T-helper 2 cell treated with Interferon-gamma antibody and Interleukin-4, amounts not matched to agents 5 μg/mL and 100 μg/mL, for 36 hours (primary cell): ENCODE measurements at regions not wholly inside any gene's neighbourhood (a gene's known extent, or its start where the extent isn't known, plus 50 kb on each side); places are given as distances from the start of the nearest gene placed in this dataset.
"Not testable (repeated sequence)": the region's sequence is repeated elsewhere in the genome, so short reads cannot be mapped to it uniquely, and the experiment has no call there.

Source experiments
- DNase-seq: peaks from one replicate; pipeline ENCODE4 v3.0.0; 2021; ENCODE audit warnings: low spot score
- H3K27ac Mint-ChIP-seq: one replicate; pipeline ENCODE4 v1.8.0; 2021; ENCODE audit warnings: mild to moderate bottlenecking, mixed read lengths
- H3K27me3 Mint-ChIP-seq: one replicate; pipeline ENCODE4 v1.8.0; 2021; ENCODE audit warnings: low read depth, mixed read lengths
- H3K36me3 Mint-ChIP-seq: one replicate; pipeline ENCODE4 v1.8.0; 2021; ENCODE audit warnings: low read depth, mixed read lengths
- H3K4me1 Mint-ChIP-seq: one replicate; pipeline ENCODE4 v1.8.0; 2021; ENCODE audit warnings: low read depth, mixed read lengths
- H3K4me3 Mint-ChIP-seq: one replicate; pipeline ENCODE4 v1.8.0; 2022; ENCODE audit warnings: mild to moderate bottlenecking, moderate library complexity, mixed read lengths
- H3K9me3 Mint-ChIP-seq: one replicate; pipeline ENCODE4 v1.8.0; 2021; ENCODE audit warnings: mixed read lengths

DNA sequence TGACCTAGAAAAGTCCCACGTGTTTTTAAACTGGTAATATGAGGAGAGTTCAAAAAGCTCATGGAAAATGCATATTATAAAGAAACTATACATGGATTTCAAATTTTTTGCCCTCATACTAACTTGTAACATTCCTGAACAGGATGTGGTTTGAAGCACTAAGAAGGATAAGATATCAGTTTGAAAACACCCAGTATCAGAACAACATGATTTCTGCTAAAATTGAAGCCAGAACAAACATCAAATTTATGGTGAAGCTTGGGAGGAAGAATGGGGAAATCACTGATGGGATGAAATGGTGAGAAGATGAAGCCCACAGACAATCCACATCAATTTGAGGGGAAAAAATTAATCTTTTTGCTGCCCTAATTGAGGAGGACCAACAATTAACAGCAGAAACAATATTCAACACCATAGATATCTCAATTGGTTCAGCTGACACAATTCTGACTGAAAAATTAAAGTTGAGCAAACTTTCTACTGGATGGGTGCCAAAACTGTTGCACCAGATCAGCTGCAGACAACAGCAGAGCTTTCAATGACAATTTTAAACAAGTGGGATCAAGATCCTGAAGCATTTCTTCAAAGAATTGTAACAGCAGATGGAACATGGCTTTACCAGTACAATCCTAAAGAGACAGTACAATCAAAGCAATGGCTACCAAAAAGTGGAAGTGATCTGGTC, 113.2 kb upstream of the SNX2 start:
- Mint-ChIP-seq H3K4me1 (no peaks in the 10 kb centered on the region), H3K9me3 (no peaks in the 10 kb centered on the region), H3K27me3 (no peaks in the 10 kb centered on the region), H3K27ac (no peak overlapping the region), H3K36me3 (no peaks in the 10 kb centered on the region), H3K4me3 (no peak overlapping the region)
- DNase-seq, result no peak

DNA sequence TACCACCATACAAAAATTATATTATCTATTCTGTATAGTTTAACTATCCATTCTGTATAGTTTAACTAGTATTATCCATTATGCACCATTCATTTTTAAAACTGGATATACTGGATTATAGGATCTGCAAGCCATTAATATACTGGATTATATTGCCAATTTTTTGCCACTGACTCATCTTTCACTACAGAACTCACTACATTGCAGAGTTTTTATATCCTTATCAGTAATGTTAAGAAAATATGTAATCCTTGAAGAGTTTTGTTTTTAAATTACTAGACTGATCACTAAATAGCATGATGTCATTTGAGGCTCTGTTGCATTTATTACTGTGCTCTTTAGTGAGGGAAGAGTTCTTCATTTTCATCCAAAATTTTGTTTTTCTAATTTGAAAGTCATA, 109.8 kb upstream of the SNX2 start:
- DNase-seq, result no peak
- no peaks in the 10 kb centered on the region for H3K27me3 Mint-ChIP-seq
- H3K9me3 Mint-ChIP-seq, result no peaks in the 10 kb centered on the region
- no peak overlapping the region for H3K4me3 Mint-ChIP-seq
- H3K36me3 Mint-ChIP-seq, result no peaks in the 10 kb centered on the region
- no peak overlapping the region for H3K27ac Mint-ChIP-seq
- H3K4me1 Mint-ChIP-seq, result no peaks in the 10 kb centered on the region

DNA sequence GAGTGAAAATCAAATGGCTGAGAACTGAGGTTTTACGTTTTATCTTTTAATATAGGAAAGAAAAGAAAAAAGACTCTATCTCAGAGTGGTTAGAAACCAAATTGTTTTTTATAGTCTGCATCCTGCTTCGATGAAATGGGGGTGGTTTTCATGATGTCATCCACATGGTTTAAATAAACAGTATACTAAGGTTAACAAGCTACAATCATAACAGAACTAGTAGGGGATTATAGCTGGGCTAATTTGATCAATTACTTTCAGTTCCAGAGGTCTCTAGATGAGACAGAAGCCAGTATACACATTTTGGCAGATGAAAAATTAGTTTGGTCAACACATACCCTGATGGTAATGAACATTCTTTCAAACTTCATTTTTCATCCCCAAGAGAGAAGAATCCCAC, 106.3 kb upstream of the SNX2 start:
- Mint-ChIP-seq H3K27ac (no peak overlapping the region), H3K4me3 (no peak overlapping the region), H3K4me1 (no peaks in the 10 kb centered on the region), H3K27me3 (no peaks in the 10 kb centered on the region), H3K36me3 (no peaks in the 10 kb centered on the region), H3K9me3 (peaks cover 4% of the 10 kb centered on the region)
- DNase-seq, result no peak

DNA sequence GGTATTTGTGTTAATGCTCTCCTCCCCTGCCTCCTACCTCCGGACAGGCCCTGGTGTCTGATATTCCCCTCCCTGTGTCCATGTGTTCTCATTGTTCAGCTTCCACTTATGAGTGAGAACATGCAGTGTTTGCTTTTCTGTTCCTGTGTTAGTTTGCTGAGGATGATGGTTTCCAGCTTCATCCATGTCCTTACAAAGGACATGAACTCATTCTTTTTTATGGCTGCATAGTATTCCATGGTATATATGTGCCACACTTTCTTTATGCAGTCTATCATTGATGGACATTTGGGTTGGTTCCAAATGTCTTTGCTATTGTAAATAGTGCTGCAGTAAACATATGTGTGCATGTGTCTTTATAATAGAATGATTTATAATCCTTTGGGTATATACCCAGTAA, 105.2 kb upstream of the SNX2 start:
- DNase-seq, H3K36me3 Mint-ChIP-seq, H3K4me1 Mint-ChIP-seq, H3K4me3 Mint-ChIP-seq, H3K27me3 Mint-ChIP-seq, H3K9me3 Mint-ChIP-seq, H3K27ac Mint-ChIP-seq: not testable (repeated sequence)

DNA sequence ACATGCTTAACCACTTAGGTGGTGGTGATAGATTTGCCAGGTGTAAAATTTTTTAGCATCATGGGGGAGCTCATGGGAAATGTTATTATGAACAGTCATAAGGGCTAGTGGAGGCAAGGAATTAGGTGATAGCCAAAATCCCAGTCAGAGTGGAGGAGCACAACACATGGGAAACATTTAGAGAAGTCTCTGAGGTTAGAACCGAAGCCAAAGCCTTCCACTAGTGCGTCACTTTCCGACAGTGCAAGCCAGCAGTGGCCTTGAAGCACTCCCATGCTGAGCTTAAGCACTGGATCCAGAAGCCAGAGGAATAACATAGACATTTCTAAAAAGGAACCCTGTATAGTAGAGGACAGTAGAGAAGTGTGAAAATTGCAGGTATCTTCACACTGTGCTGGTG, 101.5 kb upstream of the SNX2 start:
- DNase-seq, result no peak
- Mint-ChIP-seq H3K9me3 (peaks cover 4% of the 10 kb centered on the region), H3K4me3 (no peak overlapping the region), H3K36me3 (no peaks in the 10 kb centered on the region), H3K27me3 (no peaks in the 10 kb centered on the region), H3K27ac (no peak overlapping the region), H3K4me1 (no peaks in the 10 kb centered on the region)

DNA sequence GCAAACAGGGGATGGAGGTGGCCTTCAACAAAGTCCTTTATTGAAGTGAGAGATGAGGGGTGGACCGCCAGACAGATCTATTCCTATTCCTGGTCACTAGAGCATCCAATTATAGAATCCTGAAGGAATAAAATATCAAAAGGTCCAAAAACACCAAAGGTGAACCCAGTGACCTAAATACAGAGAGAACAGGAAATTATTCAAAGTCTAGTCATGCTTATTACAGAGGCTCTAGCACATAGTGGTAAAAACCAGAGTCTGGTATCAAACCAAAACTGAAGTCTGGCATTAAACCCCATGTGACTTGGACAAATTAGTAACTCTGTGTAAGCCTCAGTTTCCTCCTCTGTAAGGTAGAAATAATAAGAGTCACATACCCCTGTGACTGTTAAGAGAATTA, 100.5 kb upstream of the SNX2 start:
- no peaks in the 10 kb centered on the region for H3K36me3 Mint-ChIP-seq
- no peak overlapping the region for H3K27ac Mint-ChIP-seq
- H3K9me3 Mint-ChIP-seq, result peaks cover 4% of the 10 kb centered on the region
- no peaks in the 10 kb centered on the region for H3K27me3 Mint-ChIP-seq
- DNase-seq, result no peak
- no peak overlapping the region for H3K4me3 Mint-ChIP-seq
- H3K4me1 Mint-ChIP-seq, result no peaks in the 10 kb centered on the region

DNA sequence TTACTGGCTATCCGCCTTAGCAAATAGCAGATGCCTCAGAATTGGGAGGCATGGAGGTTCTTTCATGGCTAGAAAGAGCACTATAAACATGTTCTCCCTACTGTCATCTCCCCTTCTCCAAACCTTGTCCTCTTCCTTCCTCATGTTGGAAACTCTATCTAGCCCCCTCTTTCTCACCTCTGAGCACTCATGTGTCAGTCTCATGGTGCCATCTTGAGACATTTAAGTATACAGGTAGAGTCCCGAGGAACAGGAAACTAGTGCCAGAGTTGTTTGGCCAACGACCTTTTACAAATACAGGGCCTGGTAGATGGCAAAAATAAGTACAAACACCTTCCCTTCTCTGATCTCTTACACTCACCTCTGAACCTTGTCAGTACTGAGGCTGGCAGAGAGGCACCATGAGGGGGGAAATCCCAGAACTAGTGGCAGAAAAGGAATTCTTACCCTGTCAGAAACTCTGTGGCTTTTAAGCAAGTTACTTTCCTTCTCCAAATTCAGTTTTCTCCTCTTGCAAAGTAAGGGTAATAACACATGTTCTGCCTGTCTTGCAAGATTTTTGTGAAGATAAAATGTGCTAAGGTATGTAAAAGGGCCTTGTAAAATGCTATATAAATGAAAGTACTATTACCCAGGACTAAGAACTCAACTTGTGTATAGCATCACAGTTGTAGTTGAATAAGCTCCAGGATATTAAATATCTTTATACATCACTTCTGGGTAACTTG, 94.1 kb upstream of the SNX2 start:
- no peaks in the 10 kb centered on the region for H3K4me1 Mint-ChIP-seq
- H3K27me3 Mint-ChIP-seq, result no peaks in the 10 kb centered on the region
- DNase-seq, result no peak
- no peaks in the 10 kb centered on the region for H3K36me3 Mint-ChIP-seq
- H3K27ac Mint-ChIP-seq, result no peak overlapping the region
- no peak overlapping the region for H3K4me3 Mint-ChIP-seq
- no peaks in the 10 kb centered on the region for H3K9me3 Mint-ChIP-seq

DNA sequence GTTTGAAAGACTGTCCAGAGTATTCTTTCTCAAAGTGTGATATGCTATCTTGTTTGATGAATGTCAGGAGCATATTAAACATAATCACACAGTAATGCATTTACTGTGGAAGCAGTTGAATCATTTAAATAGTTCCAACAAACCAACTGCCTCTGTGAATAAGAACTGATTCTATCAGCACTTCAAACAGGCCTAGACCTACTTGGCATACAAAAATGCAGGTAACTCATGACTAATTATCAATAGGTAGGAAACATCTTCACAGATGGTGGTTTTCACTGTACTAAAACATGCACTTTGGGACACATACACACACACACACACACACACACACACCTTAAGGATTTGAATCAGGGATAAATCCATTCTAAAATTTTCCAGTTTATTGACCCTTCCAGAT, 91.2 kb upstream of the SNX2 start:
- no peaks in the 10 kb centered on the region for H3K27me3 Mint-ChIP-seq
- H3K4me3 Mint-ChIP-seq, result no peak overlapping the region
- no peak overlapping the region for H3K27ac Mint-ChIP-seq
- H3K4me1 Mint-ChIP-seq, result no peaks in the 10 kb centered on the region
- no peaks in the 10 kb centered on the region for H3K36me3 Mint-ChIP-seq
- no peak for DNase-seq
- H3K9me3 Mint-ChIP-seq, result no peaks in the 10 kb centered on the region

DNA sequence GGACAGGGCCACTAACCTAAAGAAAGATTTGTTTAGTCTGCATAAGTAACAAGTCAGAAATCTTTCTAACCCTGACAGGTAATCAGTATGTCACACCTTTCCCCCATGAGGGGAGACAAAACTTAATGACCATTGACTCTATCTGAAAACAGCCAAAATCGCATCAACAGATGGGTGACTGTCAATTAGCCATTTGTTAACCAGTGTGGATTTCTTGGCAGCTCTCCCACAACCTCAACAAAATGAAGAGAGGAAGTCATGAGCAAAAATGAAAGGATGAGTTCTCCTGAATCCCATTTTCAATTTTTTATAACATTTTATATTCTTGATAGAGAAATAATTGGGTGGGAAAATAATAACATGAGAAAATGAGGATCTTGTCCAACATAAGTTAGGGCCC, 84.6 kb upstream of the SNX2 start:
- Mint-ChIP-seq H3K4me3 (no peak overlapping the region), H3K27ac (no peak overlapping the region), H3K4me1 (no peaks in the 10 kb centered on the region), H3K27me3 (no peaks in the 10 kb centered on the region), H3K9me3 (no peaks in the 10 kb centered on the region), H3K36me3 (no peaks in the 10 kb centered on the region)
- no peak for DNase-seq

DNA sequence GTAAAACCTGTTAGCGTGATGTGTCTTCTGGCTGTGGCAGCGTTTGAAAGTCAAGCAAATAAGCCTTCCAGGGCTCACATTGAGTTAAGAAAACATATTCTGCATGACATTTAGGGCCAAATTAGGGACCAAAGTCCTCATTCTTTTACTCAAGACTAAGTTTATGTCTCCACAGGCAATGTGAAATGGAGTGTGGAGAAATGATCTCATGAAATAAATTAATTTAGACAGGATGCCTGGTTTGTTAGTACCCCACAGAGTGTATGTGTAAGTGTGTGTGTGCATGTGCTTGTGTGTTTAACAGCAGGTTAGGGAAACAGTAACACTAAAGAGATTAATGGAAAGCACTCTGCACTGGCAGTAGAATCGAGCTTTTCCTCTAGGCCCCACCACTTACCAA, 82.9 kb upstream of the SNX2 start:
- no peaks in the 10 kb centered on the region for H3K36me3 Mint-ChIP-seq
- H3K4me1 Mint-ChIP-seq, result no peaks in the 10 kb centered on the region
- no peaks in the 10 kb centered on the region for H3K9me3 Mint-ChIP-seq
- DNase-seq, result no peak
- no peak overlapping the region for H3K27ac Mint-ChIP-seq
- no peaks in the 10 kb centered on the region for H3K27me3 Mint-ChIP-seq
- H3K4me3 Mint-ChIP-seq, result no peak overlapping the region

DNA sequence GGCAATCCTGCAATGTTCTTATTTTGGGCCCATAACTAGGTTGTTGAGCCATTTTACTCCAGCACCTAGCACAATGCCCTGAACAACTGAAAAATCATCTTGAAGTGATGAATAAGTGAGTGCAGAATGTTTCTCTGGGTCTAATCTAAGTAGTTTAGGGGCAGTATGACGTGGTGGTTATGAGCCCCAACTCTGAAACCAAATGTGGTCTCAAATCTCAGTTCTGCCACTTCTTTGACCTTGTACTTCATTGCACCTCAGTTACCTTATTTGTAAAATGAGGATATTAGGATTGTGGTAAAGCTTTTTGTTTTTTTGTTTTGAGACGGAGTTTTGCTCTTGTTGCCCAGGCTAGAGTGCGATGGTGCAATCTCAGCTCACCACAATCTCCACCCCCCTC, 80.9 kb upstream of the SNX2 start:
- Mint-ChIP-seq H3K36me3 (no peaks in the 10 kb centered on the region), H3K4me3 (no peak overlapping the region)

DNA sequence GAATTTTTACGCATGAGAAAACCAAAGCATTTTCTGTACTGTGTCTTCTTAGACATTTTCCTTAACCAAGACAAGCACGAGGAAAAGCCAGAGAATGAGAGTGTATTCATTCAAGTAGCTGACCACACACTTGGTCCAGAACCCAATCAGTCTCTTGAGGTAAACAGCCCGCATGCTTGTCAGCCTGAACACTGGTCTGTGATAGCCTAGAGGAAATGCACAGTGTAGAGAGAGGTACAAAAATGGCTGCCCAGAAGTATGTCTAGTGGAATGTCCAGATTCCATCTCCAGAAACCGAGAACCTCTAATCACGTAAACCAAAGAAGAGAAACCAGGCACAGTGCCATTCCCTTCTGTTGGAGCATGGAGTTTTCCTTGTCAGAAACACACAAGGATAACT, 80.0 kb upstream of the SNX2 start:
- no peak for DNase-seq
- Mint-ChIP-seq H3K9me3 (no peaks in the 10 kb centered on the region), H3K27ac (no peak overlapping the region), H3K36me3 (no peaks in the 10 kb centered on the region), H3K27me3 (no peaks in the 10 kb centered on the region), H3K4me3 (no peak overlapping the region), H3K4me1 (no peaks in the 10 kb centered on the region)

More for the DNA sequence above, 80.9 kb upstream of the SNX2 start:
- H3K4me1 Mint-ChIP-seq, result no peaks in the 10 kb centered on the region
- DNase-seq, result no peak
- no peaks in the 10 kb centered on the region for H3K27me3 Mint-ChIP-seq
- H3K9me3 Mint-ChIP-seq, result no peaks in the 10 kb centered on the region
- H3K27ac Mint-ChIP-seq, result no peak overlapping the region

DNA sequence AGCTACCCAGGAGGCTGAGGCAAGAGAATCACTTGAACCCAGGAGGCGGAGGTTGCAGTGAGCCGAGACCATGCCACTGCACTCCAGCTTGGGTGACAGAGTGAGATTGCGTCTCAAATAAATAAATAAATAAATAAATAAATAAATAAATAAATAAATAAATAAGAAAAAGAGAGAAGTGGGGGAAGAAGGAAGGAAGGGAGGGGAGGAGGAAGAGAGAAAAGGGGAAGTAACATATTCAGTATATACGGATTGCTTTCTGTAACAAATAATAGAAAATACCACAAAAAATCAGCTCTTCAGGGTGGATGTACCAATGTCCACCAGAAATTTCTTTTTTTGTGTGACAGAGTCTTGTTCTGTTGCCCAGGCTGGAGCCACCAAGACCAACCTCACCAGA, 78.1 kb upstream of the SNX2 start:
- not testable (repeated sequence) for H3K36me3 Mint-ChIP-seq, H3K27ac Mint-ChIP-seq, H3K27me3 Mint-ChIP-seq, H3K4me1 Mint-ChIP-seq, H3K4me3 Mint-ChIP-seq, DNase-seq, H3K9me3 Mint-ChIP-seq

DNA sequence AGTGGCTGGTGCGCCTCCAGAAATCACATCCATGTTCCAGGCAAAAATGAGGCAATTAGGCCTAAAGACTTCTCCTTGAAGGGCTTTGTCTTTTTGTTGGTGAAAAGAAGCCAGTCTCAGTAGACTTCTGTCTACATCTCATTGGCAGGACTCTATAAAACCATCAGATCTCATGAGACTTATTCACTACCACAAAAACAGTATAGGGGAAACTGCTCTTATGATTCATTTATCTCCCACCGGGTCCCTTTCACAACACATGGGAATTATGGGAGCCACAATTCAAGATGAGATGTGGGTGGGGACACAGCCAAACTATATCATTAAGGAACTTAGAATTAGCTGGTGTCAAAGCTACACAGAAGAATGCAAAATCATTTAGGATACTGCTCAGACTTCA, 77.7 kb upstream of the SNX2 start:
- no peaks in the 10 kb centered on the region for H3K27me3 Mint-ChIP-seq
- H3K4me3 Mint-ChIP-seq, result no peak overlapping the region
- no peaks in the 10 kb centered on the region for H3K36me3 Mint-ChIP-seq
- H3K4me1 Mint-ChIP-seq, result no peaks in the 10 kb centered on the region
- no peak for DNase-seq
- H3K9me3 Mint-ChIP-seq, result no peaks in the 10 kb centered on the region
- no peak overlapping the region for H3K27ac Mint-ChIP-seq

DNA sequence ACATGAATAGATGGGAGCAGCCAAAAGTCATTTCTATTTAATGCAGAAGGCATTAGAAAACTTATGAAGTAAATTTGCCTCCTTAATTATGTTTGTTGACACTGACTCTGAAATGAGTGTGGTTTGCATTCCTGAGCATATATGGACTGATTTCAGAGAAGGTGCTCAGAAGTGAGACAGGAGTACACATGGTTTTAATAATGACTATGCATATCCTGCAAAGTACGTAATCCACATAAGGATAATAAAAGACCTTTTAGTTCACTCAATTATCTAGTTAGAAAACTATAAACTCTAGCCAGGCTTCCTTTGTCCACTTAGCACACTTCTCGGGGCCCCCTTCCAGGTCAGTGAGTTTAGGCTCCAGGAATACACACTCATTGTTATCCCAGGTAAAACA, 75.7 kb upstream of the SNX2 start:
- no peaks in the 10 kb centered on the region for H3K9me3 Mint-ChIP-seq

More for the DNA sequence above, 75.7 kb upstream of the SNX2 start:
- peaks cover 2% of the 10 kb centered on the region for H3K4me1 Mint-ChIP-seq
- no peaks in the 10 kb centered on the region for H3K27me3 Mint-ChIP-seq
- no peaks in the 10 kb centered on the region for H3K36me3 Mint-ChIP-seq
- DNase-seq, result no peak
- H3K4me3 Mint-ChIP-seq, result no peak overlapping the region
- H3K27ac Mint-ChIP-seq, result no peak overlapping the region
